Neutrophil (primary cell): ENCODE measurements at regions not wholly inside any gene's neighbourhood (a gene's known extent, or its start where the extent isn't known, plus 50 kb on each side); places are given as distances from the start of the nearest gene placed in this dataset.

Experiments
- H3K27ac ChIP-seq: fragments of 200-600 bp; sonication (generic); 2 replicates; pipeline ENCODE4 v1.5.1; 2016; ENCODE audit warnings: mild to moderate bottlenecking, moderate library complexity
- H3K27me3 ChIP-seq: fragments of 200-600 bp; sonication (generic); 2 replicates; pipeline ENCODE4 v1.6.0; 2016; ENCODE audit warnings: mild to moderate bottlenecking
- H3K36me3 ChIP-seq: fragments of 200-600 bp; sonication (generic); 2 replicates; pipeline ENCODE4 v1.5.1; 2017
- H3K4me1 ChIP-seq, 2 experiments: fragments of 200-600 bp in 1 of 2; sonication (generic) in 1 of 2; 1 replicate in 1 of 2; 2 replicates in 1 of 2; pipeline versions ENCODE4 v1.5.1 to v1.6.1; 2013 to 2016; ENCODE audit warnings: low read depth in 1 of 2, low read length in 1 of 2, mild to moderate bottlenecking in 1 of 2, moderate library complexity in 1 of 2; ENCODE audit not compliant: control insufficient read depth in 1 of 2, insufficient read depth in 1 of 2
- H3K4me3 ChIP-seq, 2 experiments: fragments of 200-600 bp in 1 of 2; sonication (generic) in 1 of 2; 1 replicate in 1 of 2; 2 replicates in 1 of 2; pipeline ENCODE4 v1.5.1; 2013 to 2016; ENCODE audit warnings: low read depth in 1 of 2, low read length in 1 of 2, mild to moderate bottlenecking in 1 of 2, moderate library complexity in 1 of 2
- H3K9me3 ChIP-seq: fragments of 200-600 bp; sonication (generic); 2 replicates; pipeline ENCODE4 v1.5.1; 2016
- CTCF ChIP-seq: fragments of 200-600 bp; sonication (generic); IDR thresholded peaks from 2 replicates; pipeline ENCODE4 v1.5.1; 2016; ENCODE audit warnings: antibody characterized with exemption

- H3K36me3 ChIP-seq = no peaks in the 10 kb centered on the region
- no peak for TF ChIP-seq CTCF
- no peaks in the 10 kb centered on the region for H3K9me3 ChIP-seq
- no peak overlapping the region for H3K4me3 ChIP-seq
- H3K27ac ChIP-seq = no peak overlapping the region
- H3K4me1 ChIP-seq = no peaks in the 10 kb centered on the region
- peaks cover 11% of the 10 kb centered on the region for H3K27me3 ChIP-seq
Measured at GRCh38 chr12:76263696-76264095, 84.5 kb downstream of the BBS10 start.

GRCh38 chr12:76260390-76260748 lies 87.8 kb downstream of the BBS10 start:
- TF ChIP-seq CTCF = no peak
- Histone ChIP-seq H3K9me3 (no peaks in the 10 kb centered on the region), H3K36me3 (no peaks in the 10 kb centered on the region), H3K27me3 (peaks cover 16% of the 10 kb centered on the region), H3K4me3 (no peak overlapping the region), H3K4me1 (no peaks in the 10 kb centered on the region), H3K27ac (no peak overlapping the region)

GRCh38 chr12:76259660-76260389 lies 88.4 kb downstream of the BBS10 start:
- H3K4me3 ChIP-seq = no peak overlapping the region
- no peaks in the 10 kb centered on the region for H3K36me3 ChIP-seq
- H3K27ac ChIP-seq = no peak overlapping the region
- H3K9me3 ChIP-seq = no peaks in the 10 kb centered on the region
- peaks cover 16% of the 10 kb centered on the region for H3K27me3 ChIP-seq
- H3K4me1 ChIP-seq = no peaks in the 10 kb centered on the region
- TF ChIP-seq CTCF = no peak

GRCh38 chr12:76259106-76259505 lies 89.1 kb downstream of the BBS10 start:
- Histone ChIP-seq H3K27me3 (peaks cover 15% of the 10 kb centered on the region), H3K4me1 (no peaks in the 10 kb centered on the region), H3K9me3 (no peaks in the 10 kb centered on the region), H3K36me3 (no peaks in the 10 kb centered on the region), H3K27ac (no peak overlapping the region), H3K4me3 (no peak overlapping the region)
- no peak for TF ChIP-seq CTCF

- H3K4me1 ChIP-seq = no peaks in the 10 kb centered on the region
- H3K9me3 ChIP-seq = no peaks in the 10 kb centered on the region
- H3K4me3 ChIP-seq = no peak overlapping the region
- H3K27ac ChIP-seq = no peak overlapping the region
- no peak for TF ChIP-seq CTCF
- no peaks in the 10 kb centered on the region for H3K36me3 ChIP-seq
- peaks cover 5% of the 10 kb centered on the region for H3K27me3 ChIP-seq
Measured at GRCh38 chr12:76256904-76257303, 91.3 kb downstream of the BBS10 start.
